Epithelial cell of esophagus (primary cell): ENCODE measurements at regions not wholly inside any gene's neighbourhood (a gene's known extent, or its start where the extent isn't known, plus 50 kb on each side); places are given as distances from the start of the nearest gene placed in this dataset.

ENCODE experiments used
- DNase-seq: peaks from one replicate; pipeline ENCODE4 v3.0.0; 2010; ENCODE audit warnings: low read depth
- H3K4me3 ChIP-seq: 2 replicates; pipeline ENCODE4 v1.5.1; 2011; ENCODE audit warnings: mild to moderate bottlenecking, low read length, control low read depth
- TF ChIP-seq, protein P1 (sequence below): IDR thresholded peaks from 2 replicates; pipeline ENCODE4 v1.5.1; 2011; ENCODE audit warnings: low read depth, mild to moderate bottlenecking, low read length, control low read depth, inconsistent platforms; ENCODE audit not compliant: insufficient read depth; ENCODE audit errors: missing control alignments

DNA sequence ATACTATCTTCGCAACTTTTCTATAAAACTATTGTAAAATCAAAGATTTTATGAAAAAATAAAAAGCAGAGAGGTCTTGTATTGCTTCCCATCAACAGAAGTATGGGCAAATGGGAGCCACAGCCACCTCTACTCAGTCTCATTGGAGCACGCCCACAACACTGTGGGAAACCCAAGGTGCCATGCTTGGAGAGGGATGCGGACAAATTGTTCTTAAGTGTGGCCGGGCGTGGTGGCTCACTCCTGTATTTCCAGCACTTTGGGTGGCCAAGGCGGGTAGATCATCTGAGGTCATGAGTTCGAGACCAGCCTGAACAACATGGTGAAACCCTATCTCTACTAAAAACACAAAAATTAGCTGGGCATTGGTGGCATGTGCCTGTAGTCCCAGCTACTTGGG, 498.2 kb upstream of the SOX5 start:
- TF ChIP-seq, protein P1, sequence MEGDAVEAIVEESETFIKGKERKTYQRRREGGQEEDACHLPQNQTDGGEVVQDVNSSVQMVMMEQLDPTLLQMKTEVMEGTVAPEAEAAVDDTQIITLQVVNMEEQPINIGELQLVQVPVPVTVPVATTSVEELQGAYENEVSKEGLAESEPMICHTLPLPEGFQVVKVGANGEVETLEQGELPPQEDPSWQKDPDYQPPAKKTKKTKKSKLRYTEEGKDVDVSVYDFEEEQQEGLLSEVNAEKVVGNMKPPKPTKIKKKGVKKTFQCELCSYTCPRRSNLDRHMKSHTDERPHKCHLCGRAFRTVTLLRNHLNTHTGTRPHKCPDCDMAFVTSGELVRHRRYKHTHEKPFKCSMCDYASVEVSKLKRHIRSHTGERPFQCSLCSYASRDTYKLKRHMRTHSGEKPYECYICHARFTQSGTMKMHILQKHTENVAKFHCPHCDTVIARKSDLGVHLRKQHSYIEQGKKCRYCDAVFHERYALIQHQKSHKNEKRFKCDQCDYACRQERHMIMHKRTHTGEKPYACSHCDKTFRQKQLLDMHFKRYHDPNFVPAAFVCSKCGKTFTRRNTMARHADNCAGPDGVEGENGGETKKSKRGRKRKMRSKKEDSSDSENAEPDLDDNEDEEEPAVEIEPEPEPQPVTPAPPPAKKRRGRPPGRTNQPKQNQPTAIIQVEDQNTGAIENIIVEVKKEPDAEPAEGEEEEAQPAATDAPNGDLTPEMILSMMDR = no peak
- no peak overlapping the region for H3K4me3 ChIP-seq
- DNase-seq = no peak

DNA sequence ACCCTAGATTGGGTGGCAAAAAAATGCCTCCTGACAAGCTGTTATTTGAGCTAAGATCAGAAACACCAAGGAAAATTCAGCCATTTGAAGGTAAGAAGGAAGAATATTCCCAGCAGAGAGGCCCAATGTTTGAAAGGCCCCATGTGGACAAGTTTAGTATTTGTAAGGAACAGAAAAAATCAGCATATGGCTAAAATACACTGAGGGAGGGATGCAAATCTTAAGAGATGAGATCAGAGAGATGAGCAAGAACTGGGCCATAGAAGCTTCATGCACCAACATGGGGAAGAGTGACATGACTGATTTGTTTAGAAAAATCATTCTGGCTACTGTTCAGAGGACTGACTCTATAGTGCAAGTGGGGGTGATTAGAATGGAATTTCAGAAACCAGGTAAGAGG, 496.8 kb upstream of the SOX5 start:
- no peak for DNase-seq
- TF ChIP-seq, protein P1 = no peak
- H3K4me3 ChIP-seq = no peak overlapping the region

DNA sequence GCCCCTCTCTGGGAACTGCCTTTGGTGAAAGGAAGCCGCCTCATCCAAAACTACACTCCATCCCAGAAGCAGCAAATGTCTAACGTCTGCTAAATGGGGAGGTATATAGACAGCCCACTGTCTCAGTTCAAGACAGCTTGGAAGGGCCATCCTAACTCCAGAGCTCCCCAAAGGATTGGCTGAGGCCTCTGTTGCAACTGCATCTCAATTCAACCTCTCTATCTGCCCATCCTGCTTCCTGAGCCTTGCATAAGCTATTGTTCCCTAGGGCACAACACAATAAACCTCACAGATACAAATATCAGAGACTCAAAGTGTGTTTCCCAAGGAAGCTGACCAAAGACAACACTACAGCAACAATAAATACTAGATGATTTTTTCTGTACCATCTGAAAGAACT, 495.2 kb upstream of the SOX5 start:
- TF ChIP-seq, protein P1 = no peak
- no peak overlapping the region for H3K4me3 ChIP-seq
- no peak for DNase-seq

DNA sequence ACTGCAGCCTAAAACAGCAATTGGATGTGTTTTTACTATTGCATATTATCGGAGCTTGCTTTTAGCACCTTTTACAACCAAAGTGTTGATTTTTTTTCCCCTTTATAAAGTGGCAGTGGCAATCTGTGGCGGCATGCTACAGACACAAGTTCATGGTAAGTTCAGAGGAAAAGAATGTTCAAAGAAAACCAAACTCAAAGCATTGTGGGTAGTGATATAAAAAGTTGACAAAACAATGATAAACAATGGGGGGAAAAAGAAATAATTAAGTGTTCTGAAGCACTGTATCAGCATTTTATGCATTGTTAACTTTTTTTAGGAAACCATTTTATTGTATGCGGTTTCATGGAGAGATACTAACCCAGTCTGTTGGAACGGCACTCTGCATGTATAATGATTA, 492.0 kb upstream of the SOX5 start:
- no peak for DNase-seq
- TF ChIP-seq, protein P1 = no peak
- no peak overlapping the region for H3K4me3 ChIP-seq

DNA sequence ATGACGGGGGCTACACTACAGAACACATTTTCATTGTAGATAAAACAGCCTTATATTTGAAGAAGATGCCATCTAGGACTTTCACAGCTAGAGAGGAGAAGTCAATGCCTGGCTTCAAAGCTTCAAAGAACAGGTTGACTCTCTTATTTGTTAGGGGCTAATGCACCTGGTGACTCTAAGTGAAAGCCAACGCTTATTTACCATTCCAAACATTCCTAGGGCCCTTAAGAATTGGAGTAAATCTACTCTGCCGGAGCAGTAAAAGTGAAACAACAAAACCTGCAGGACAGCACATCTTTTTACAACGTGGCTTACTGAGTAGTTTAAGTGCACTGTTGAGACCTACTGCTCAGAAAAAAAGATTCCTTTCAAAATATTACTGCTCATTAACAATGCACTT, 487.2 kb upstream of the SOX5 start:
- TF ChIP-seq, protein P1 = no peak
- no peak overlapping the region for H3K4me3 ChIP-seq
- no peak for DNase-seq

DNA sequence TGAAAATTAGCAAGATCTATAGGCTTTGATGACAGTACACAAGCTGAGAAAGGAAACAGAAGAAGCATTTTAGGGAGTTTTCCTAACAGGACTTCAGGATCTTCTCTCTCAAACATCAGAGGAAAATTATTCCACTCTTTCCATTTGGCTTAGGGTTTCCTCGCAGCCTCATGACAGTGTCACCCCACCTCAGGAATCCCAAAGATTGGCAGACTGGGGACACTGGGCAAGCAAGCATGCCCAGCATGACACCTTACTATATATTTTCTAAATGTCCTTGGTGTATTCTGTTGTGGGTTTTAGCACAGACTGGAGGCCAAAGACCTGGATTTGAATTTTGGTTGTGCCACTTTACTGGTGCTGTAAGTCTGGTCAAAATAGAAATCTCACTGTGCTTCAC, 482.4 kb upstream of the SOX5 start:
- TF ChIP-seq, protein P1 = no peak
- no peak for DNase-seq
- no peak overlapping the region for H3K4me3 ChIP-seq

DNA sequence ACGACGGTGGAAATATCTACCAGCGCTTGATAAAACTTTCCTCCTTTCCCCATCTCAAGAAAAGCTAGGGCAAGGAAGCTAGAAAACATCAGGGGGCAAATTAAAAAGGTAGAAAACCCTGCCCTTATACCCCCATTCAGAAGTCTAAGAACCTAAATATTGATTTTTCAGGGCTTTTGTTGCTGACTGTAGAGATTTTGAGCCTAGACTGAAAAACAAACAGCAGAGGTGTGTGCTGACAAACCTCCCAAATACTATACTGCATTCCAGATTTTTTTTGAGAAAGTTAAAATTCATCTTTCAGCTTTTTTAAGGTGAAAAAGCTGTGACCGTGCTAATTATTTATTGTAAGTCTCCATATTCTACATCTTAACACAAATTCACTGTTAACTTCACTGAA, 478.3 kb upstream of the SOX5 start:
- H3K4me3 ChIP-seq = no peak overlapping the region
- TF ChIP-seq, protein P1 = no peak
- no peak for DNase-seq
